Ovary (tissue), 7 donors: ENCODE measurements at regions not wholly inside any gene's neighbourhood (a gene's known extent, or its start where the extent isn't known, plus 50 kb on each side); places are given as distances from the start of the nearest gene placed in this dataset.

Experiments used
- DNase-seq, 5 donors: peaks; one replicate each; pipeline ENCODE4 v3.0.0-alpha.2; 2019 to 2020
- H3K27ac ChIP-seq, 2 donors: fragments of 200-600 bp; one replicate each; pipeline versions ENCODE4 v1.5.1 to v1.8.0; 2019 to 2022
- H3K27me3 ChIP-seq: fragments of 200-600 bp; one replicate; pipeline ENCODE4 v1.8.0; 2022
- H3K36me3 ChIP-seq: fragments of 200-600 bp; sonication (generic); one replicate; pipeline ENCODE4 v1.5.1; 2019
- H3K4me1 ChIP-seq: one replicate; pipeline ENCODE4 v1.8.1; 2013; ENCODE audit warnings: mild to moderate bottlenecking, moderate library complexity; ENCODE audit not compliant: insufficient read depth
- H3K4me3 ChIP-seq: fragments of 200-600 bp; sonication (generic); one replicate; pipeline ENCODE4 v1.5.1; 2017
- H3K9me3 ChIP-seq, 2 donors: fragments of 200-600 bp in 1 of 2; sonication (generic) in 1 of 2; one replicate each; pipeline versions ENCODE4 v1.5.1 to v1.8.1; 2013 to 2019; ENCODE audit warnings: mild to moderate bottlenecking in 1 of 2, moderate library complexity in 1 of 2
- CTCF ChIP-seq, 3 donors: fragments of 450-650 bp in 2 of 3; fragments of 200-600 bp in 1 of 3; IDR thresholded peaks; one replicate each; pipeline versions ENCODE4 v1.5.1 to v1.8.0; 2016 to 2022; ENCODE audit warnings: antibody characterized with exemption in 3 of 3, mild to moderate bottlenecking in 1 of 3
- EP300 ChIP-seq: sonication (generic); formaldehyde crosslinking; IDR thresholded peaks from one replicate; pipeline ENCODE4 v1.6.1; 2017; ENCODE audit warnings: antibody characterized with exemption
- POLR2A ChIP-seq: fragments of 450-650 bp; IDR thresholded peaks from one replicate; pipeline ENCODE4 v1.6.1; 2017; ENCODE audit warnings: antibody characterized with exemption, mild to moderate bottlenecking, moderate library complexity
- WGBS, 3 donors: extraction: QIAGEN DNeasy Blood & Tissue Kit in 1 of 3; methylation state at CpG; one replicate each; pipeline versions ENCODE4 v1.1.5 to v1.1.7; 2013 to 2017; 5-methylcytosine and 5-hydroxymethylcytosine counted together
- intact Hi-C, 4 donors: fragments of 100-400 bp; cut with DNase I; formaldehyde crosslinking; loops; one replicate each; pipeline versions ENCODE4 v1.11.0 to v1.15.1; 2022 to 2023
- donor health status: DM: no; HTN: no; CAD: no; lungs with moderate emphysema.
- donor health status: DM: no; HTN: no; CAD: no.
- donor health status: Bipolar disorder and iron deficiency.
- donor health status: DM: no; HTN: no; CAD: no.
- donor health status: DM: yes; HTN: yes; CAD: no.

DNA sequence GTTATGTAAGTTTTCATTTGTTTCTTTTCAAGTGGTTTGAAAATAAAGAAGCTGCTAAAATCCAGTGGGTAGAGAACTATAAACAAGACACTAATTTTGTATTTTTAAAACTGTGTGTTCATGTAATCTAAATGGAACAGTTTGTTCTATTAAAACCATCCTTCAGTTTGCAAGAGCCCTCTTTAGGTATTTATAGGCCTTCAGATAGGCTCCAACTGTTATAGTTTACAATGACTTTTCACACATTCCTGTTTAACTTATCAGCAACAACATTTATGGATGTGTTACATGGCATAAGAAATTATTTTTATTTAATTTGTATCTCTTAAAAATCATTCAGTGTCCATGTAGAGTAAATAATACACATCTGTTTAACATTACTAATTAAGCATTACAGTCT lies 126.7 kb upstream of the SLCO6A1 start:
- H3K9me3 ChIP-seq, result no peaks in the 10 kb centered on the region
- TF ChIP-seq CTCF (IDR thresholded peaks at IDR 0.05) (no peak), EP300 (no peak), POLR2A (no peak)
- no peak for DNase-seq
- H3K36me3 ChIP-seq, result no peaks in the 10 kb centered on the region
- H3K4me1 ChIP-seq, result no peaks in the 10 kb centered on the region
- no peaks in the 10 kb centered on the region for H3K27me3 ChIP-seq
- intact Hi-C loops, result no loop called here
- no peak overlapping the region for H3K27ac ChIP-seq
- no peak overlapping the region for H3K4me3 ChIP-seq

- Histone ChIP-seq H3K27ac (no peak overlapping the region), H3K4me1 (no peaks in the 10 kb centered on the region), H3K36me3 (no peaks in the 10 kb centered on the region), H3K27me3 (no peaks in the 10 kb centered on the region), H3K9me3 (no peaks in the 10 kb centered on the region), H3K4me3 (no peak overlapping the region)
- intact Hi-C loops, result no loop called here
- no peak for DNase-seq
- WGBS, 3 donors, result 14 to 19% (median 16%) methylated on average over 3 of the region's 3 CpGs
- TF ChIP-seq EP300 (no peak), CTCF (IDR thresholded peaks at IDR 0.05) (no peak), POLR2A (no peak)
These were observed 127.1 kb upstream of the SLCO6A1 start for GRCh38 chr5:102625928-102626327.

DNA sequence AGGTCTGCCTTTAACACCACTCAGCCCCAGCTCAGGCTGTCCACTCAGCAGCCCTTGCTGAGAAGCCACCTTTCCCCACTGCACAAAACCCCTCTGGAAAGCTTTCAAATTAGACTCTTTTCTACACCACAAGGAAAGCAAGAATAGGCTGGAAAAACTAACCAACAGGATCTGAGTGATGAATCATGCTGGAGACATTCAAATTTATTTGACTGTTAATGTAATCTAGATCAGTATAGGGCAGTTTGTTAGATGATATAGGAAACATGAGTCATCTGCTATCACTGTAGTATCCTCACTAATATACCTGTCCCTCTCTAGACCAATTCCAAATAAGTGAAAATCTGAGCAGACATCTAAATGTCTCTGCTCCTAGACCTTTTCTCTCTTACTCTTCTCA lies 127.8 kb upstream of the PAM start:
- H3K27ac ChIP-seq, result no peak overlapping the region
- DNase-seq, result no peak
- no peak overlapping the region for H3K4me3 ChIP-seq
- no peaks in the 10 kb centered on the region for H3K4me1 ChIP-seq
- no peak for TF ChIP-seq POLR2A
- TF ChIP-seq CTCF (IDR thresholded peaks at IDR 0.05), result no peak
- TF ChIP-seq EP300, result no peak
- no peaks in the 10 kb centered on the region for H3K36me3 ChIP-seq
- no peaks in the 10 kb centered on the region for H3K27me3 ChIP-seq
- intact Hi-C loops, result no loop called here
- H3K9me3 ChIP-seq, result no peaks in the 10 kb centered on the region

DNA sequence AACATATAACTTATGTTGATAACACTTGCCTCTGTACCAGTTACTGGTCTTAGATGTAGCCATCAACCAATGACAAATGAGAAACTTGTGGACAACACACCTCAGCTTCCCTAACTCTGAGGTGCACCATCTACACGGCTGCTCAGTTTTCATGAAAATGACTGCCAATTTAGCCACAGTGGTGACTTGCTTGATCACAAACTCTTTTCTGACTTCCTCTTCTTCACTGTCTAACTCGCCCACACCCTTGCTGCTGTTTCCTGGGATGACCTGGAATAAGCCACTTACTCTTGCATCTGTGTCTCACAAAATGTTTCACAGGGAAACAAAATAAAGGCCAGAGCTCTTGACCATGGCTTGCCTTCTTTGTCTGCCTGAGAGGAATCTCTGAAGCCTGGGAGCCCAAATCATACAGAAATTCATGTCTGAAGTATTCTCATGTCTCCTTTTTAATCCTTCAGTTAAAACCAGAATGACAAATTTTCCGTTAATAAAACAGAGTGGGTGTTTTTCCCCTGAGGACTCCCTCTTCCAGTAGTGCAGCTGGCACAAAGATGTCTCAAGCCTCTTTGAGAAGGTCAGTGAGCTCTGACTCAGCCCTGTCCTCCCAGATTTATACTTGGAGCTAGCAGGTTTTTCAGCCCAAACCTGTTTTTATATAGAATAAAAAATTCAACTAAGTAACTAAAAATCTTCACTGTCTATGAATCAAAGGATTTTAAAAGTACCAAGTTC lies 126.5 kb upstream of the PAM start:
- no peak overlapping the region for H3K27ac ChIP-seq
- intact Hi-C loops, result no loop called here
- no peaks in the 10 kb centered on the region for H3K36me3 ChIP-seq
- WGBS, 3 donors, result 61 to 74% (median 61%) methylated on average over 3 of the region's 3 CpGs
- no peaks in the 10 kb centered on the region for H3K27me3 ChIP-seq
- TF ChIP-seq EP300 (no peak), POLR2A (no peak), CTCF (IDR thresholded peaks at IDR 0.05) (no peak)
- no peaks in the 10 kb centered on the region for H3K9me3 ChIP-seq
- no peak for DNase-seq
- H3K4me3 ChIP-seq, result no peak overlapping the region
- no peaks in the 10 kb centered on the region for H3K4me1 ChIP-seq
